DOHH2 (cell line): ENCODE measurements at regions not wholly inside any gene's neighbourhood (a gene's known extent, or its start where the extent isn't known, plus 50 kb on each side); places are given as distances from the start of the nearest gene placed in this dataset.

Experiments
- H3F3A ChIP-seq: fragments of 200-600 bp; sonication (generic), shearing (Covaris generic); 2 replicates; pipeline ENCODE4 v1.6.0; 2016; ENCODE audit warnings: antibody characterized with exemption, mild to moderate bottlenecking; ENCODE audit not compliant: control insufficient read depth, insufficient read depth
- H3K27ac ChIP-seq: fragments of 200-600 bp; sonication (generic); 2 replicates; pipeline ENCODE4 v1.5.1; 2014; ENCODE audit warnings: low read depth, mild to moderate bottlenecking, low read length, moderate library complexity
- H3K27me3 ChIP-seq: fragments of 200-600 bp; sonication (generic); 2 replicates; pipeline ENCODE4 v1.6.1; 2014; ENCODE audit warnings: mild to moderate bottlenecking, low read length, mixed read lengths; ENCODE audit not compliant: control insufficient read depth
- H3K36me3 ChIP-seq: fragments of 200-600 bp; sonication (generic); 2 replicates; pipeline ENCODE4 v1.6.1; 2014; ENCODE audit warnings: mild to moderate bottlenecking, low read length, moderate library complexity, mixed read lengths; ENCODE audit not compliant: control insufficient read depth
- H3K4me1 ChIP-seq: fragments of 200-600 bp; sonication (generic); 2 replicates; pipeline ENCODE4 v1.6.1; 2014; ENCODE audit warnings: mild to moderate bottlenecking, low read length, mixed read lengths; ENCODE audit not compliant: control insufficient read depth
- H3K4me2 ChIP-seq: fragments of 200-600 bp; sonication (generic); 2 replicates; pipeline ENCODE4 v1.6.0; 2014; ENCODE audit warnings: mild to moderate bottlenecking, low read length, moderate library complexity
- H3K4me3 ChIP-seq: fragments of 200-600 bp; sonication (generic); 2 replicates; pipeline ENCODE4 v1.5.1; 2014; ENCODE audit warnings: mild to moderate bottlenecking, low read length, mixed read lengths
- H3K79me2 ChIP-seq: fragments of 200-600 bp; sonication (generic); 2 replicates; pipeline ENCODE4 v1.6.1; 2014; ENCODE audit warnings: mild to moderate bottlenecking, low read length, mixed read lengths; ENCODE audit not compliant: control insufficient read depth
- H3K9me2 ChIP-seq: fragments of 200-600 bp; sonication (generic); replicated peaks from 2 replicates; pipeline ENCODE4 v1.6.1; 2014; ENCODE audit warnings: mild to moderate bottlenecking, low read length, mixed read lengths; ENCODE audit not compliant: control insufficient read depth
- H3K9me3 ChIP-seq: fragments of 200-600 bp; sonication (generic); 2 replicates; pipeline ENCODE4 v1.6.1; 2014; ENCODE audit warnings: antibody characterized with exemption, low read length, mixed read lengths; ENCODE audit not compliant: control insufficient read depth, insufficient read depth
- H4K20me1 ChIP-seq: fragments of 200-600 bp; sonication (generic); 2 replicates; pipeline ENCODE4 v1.6.0; 2014; ENCODE audit warnings: low read depth, mild to moderate bottlenecking, antibody characterized with exemption, low read length, moderate library complexity; ENCODE audit not compliant: control insufficient read depth, insufficient read depth
- CTCF ChIP-seq: fragments of 200-600 bp; sonication (generic); IDR thresholded peaks from one replicate; pipeline ENCODE4 v1.5.1; 2014; ENCODE audit warnings: antibody characterized with exemption, mild to moderate bottlenecking, low read depth, low read length; ENCODE audit not compliant: poor library complexity, severe bottlenecking
- EZH2phosphoT487 ChIP-seq: fragments of 200-600 bp; sonication (generic); IDR thresholded peaks from 2 replicates; pipeline ENCODE4 v1.6.1; 2017; ENCODE audit warnings: borderline replicate concordance, mild to moderate bottlenecking, antibody characterized with exemption, low read length, moderate library complexity, mixed read lengths

- H3K9me2 ChIP-seq: no peaks in the 10 kb centered on the region
- no peaks in the 10 kb centered on the region for H4K20me1 ChIP-seq
- H3K9me3 ChIP-seq: no peaks in the 10 kb centered on the region
- H3K36me3 ChIP-seq: no peaks in the 10 kb centered on the region
- H3K79me2 ChIP-seq: no peaks in the 10 kb centered on the region
- H3K4me1 ChIP-seq: no peaks in the 10 kb centered on the region
- H3F3A ChIP-seq: no peaks in the 10 kb centered on the region
- no peak overlapping the region for H3K27ac ChIP-seq
- TF ChIP-seq CTCF: no peak
- TF ChIP-seq EZH2phosphoT487: no peak
- no peak overlapping the region for H3K4me2 ChIP-seq
- H3K4me3 ChIP-seq: no peak overlapping the region
- no peaks in the 10 kb centered on the region for H3K27me3 ChIP-seq
These were observed 776.3 kb downstream of the TUSC7 start for GRCh38 chr3:117485841-117486240.

GRCh38 chr3:117486719-117487716, 777.4 kb downstream of the TUSC7 start:
- Histone ChIP-seq H3F3A (no peaks in the 10 kb centered on the region), H3K4me1 (no peaks in the 10 kb centered on the region), H3K36me3 (no peaks in the 10 kb centered on the region), H3K27me3 (no peaks in the 10 kb centered on the region), H3K79me2 (no peaks in the 10 kb centered on the region), H3K27ac (no peak overlapping the region), H3K9me3 (no peaks in the 10 kb centered on the region), H3K4me3 (no peak overlapping the region), H3K9me2 (no peaks in the 10 kb centered on the region), H3K4me2 (no peak overlapping the region), H4K20me1 (no peaks in the 10 kb centered on the region)
- TF ChIP-seq CTCF (no peak), EZH2phosphoT487 (no peak)

GRCh38 chr3:117488983-117489382, 779.4 kb downstream of the TUSC7 start:
- H3K9me3 ChIP-seq: no peaks in the 10 kb centered on the region
- no peaks in the 10 kb centered on the region for H4K20me1 ChIP-seq
- no peaks in the 10 kb centered on the region for H3K27me3 ChIP-seq
- H3K27ac ChIP-seq: no peak overlapping the region
- H3K79me2 ChIP-seq: no peaks in the 10 kb centered on the region
- H3K36me3 ChIP-seq: no peaks in the 10 kb centered on the region
- no peak overlapping the region for H3K4me2 ChIP-seq
- TF ChIP-seq CTCF (no peak), EZH2phosphoT487 (no peak)
- H3K4me3 ChIP-seq: no peak overlapping the region
- no peaks in the 10 kb centered on the region for H3K4me1 ChIP-seq
- H3K9me2 ChIP-seq: no peaks in the 10 kb centered on the region
- H3F3A ChIP-seq: no peaks in the 10 kb centered on the region
